SJCRH30 (cell line): ENCODE measurements at regions not wholly inside any gene's neighbourhood (a gene's known extent, or its start where the extent isn't known, plus 50 kb on each side); places are given as distances from the start of the nearest gene placed in this dataset.

Experiments
- DNase-seq, 2 experiments: peaks; one replicate each; pipeline ENCODE4 v3.0.0-alpha.2; 2015 to 2020
- H3K27ac ChIP-seq: fragments of 250-450 bp; sonication (Bioruptor Pico); 2 replicates; pipeline ENCODE4 v1.5.1; 2020; ENCODE audit warnings: mild to moderate bottlenecking, moderate library complexity
- H3K27me3 ChIP-seq: fragments of 250-450 bp; sonication (Bioruptor Pico); 2 replicates; pipeline ENCODE4 v1.5.1; 2020; ENCODE audit warnings: mild to moderate bottlenecking, moderate library complexity
- H3K36me3 ChIP-seq: fragments of 250-450 bp; sonication (Bioruptor Pico); 2 replicates; pipeline ENCODE4 v1.5.1; 2020; ENCODE audit warnings: mild to moderate bottlenecking, moderate library complexity
- H3K4me1 ChIP-seq: fragments of 250-450 bp; sonication (Bioruptor Pico); 2 replicates; pipeline ENCODE4 v1.5.1; 2020; ENCODE audit warnings: mild to moderate bottlenecking, moderate library complexity
- H3K4me3 ChIP-seq: fragments of 250-450 bp; sonication (Bioruptor Pico); 2 replicates; pipeline ENCODE4 v1.5.1; 2020; ENCODE audit warnings: mild to moderate bottlenecking, moderate library complexity
- H3K9me3 ChIP-seq: fragments of 250-450 bp; sonication (Bioruptor Pico); replicated peaks from 2 replicates; pipeline ENCODE4 v1.5.1; 2020; ENCODE audit warnings: mild to moderate bottlenecking, moderate library complexity

DNA sequence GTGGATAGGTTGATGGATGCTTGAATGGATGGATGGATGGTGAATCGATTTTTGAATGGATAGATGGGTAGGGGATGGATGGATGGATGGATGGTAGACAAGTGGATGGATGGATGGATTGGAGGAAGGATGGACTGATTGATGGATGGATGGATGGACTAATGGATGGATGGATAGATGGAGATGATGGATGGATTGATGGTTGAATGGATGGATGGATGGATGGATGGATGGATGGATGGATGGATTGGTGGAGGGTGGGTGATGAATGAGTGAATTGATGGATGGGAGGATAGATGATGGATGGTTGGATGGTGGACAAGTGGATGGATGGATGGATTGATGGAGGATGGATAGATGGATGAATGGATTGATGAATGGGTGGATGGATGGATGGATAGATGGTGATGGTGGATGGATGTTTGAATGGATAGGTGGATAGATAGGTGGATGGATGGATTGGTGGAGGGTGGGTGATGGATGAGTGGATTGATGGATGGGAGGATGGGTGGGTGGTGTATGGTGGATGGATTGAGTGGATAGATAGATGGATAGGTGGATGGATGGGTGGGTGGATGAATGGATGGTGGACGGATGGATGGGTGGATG is 1140.9 kb downstream of the BRD1 start:
- no peaks in the 10 kb centered on the region for H3K9me3 ChIP-seq
- no peaks in the 10 kb centered on the region for H3K36me3 ChIP-seq
- no peak for DNase-seq
- H3K4me3 ChIP-seq: no peak overlapping the region
- no peaks in the 10 kb centered on the region for H3K4me1 ChIP-seq
- no peak overlapping the region for H3K27ac ChIP-seq
- no peaks in the 10 kb centered on the region for H3K27me3 ChIP-seq

DNA sequence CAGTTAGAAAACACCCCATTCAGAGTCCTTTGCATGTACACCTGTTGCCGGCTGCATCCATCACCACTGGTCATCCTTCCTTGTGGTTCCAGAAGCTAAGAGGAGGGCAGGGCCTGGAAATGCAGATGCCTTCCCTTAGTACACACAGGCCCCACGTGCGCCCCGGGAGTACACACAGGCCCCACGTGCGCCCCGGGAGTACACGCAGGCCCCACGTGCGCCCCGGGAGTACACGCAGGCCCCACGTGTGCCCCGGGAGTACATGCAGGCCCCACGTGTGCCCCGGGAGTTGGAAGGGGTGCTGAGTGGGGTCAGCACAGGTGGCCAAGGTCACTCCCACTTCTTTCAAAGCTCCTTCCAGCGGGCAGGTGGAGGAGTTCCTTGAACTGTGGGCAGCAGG is 1141.9 kb downstream of the BRD1 start:
- Histone ChIP-seq H3K4me1 (no peaks in the 10 kb centered on the region), H3K4me3 (no peak overlapping the region), H3K36me3 (no peaks in the 10 kb centered on the region), H3K27me3 (no peaks in the 10 kb centered on the region), H3K9me3 (no peaks in the 10 kb centered on the region), H3K27ac (no peak overlapping the region)
- no peak for DNase-seq

DNA sequence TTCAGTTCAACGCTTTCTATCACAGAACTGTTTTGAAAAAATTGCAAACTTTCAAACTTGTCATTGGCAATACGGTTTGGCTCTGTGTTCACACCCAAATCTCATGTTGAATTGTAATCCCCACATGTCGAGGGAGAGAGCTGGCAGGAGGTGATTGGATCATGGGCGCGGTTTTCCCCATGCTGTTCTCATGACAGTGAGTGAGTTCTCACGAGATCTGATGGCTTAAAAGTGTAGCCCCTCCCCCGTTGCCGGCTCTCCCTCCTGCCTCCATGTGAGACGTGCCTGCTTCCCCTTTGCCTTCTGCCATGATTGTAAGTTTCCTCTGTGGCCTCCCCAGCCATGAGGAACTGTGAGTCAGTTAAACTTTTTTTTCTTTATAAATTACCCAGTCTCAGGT is 1144.0 kb downstream of the BRD1 start:
- Histone ChIP-seq H3K27me3 (no peaks in the 10 kb centered on the region), H3K27ac (no peak overlapping the region), H3K4me1 (no peaks in the 10 kb centered on the region), H3K36me3 (no peaks in the 10 kb centered on the region), H3K9me3 (no peaks in the 10 kb centered on the region), H3K4me3 (no peak overlapping the region)
- no peak for DNase-seq

GRCh38 chr22:48682504-48682903 is 1145.2 kb downstream of the BRD1 start:
- no peaks in the 10 kb centered on the region for H3K9me3 ChIP-seq
- H3K27me3 ChIP-seq: no peaks in the 10 kb centered on the region
- no peak for DNase-seq
- H3K36me3 ChIP-seq: no peaks in the 10 kb centered on the region
- H3K4me3 ChIP-seq: no peak overlapping the region
- H3K4me1 ChIP-seq: no peaks in the 10 kb centered on the region
- no peak overlapping the region for H3K27ac ChIP-seq

- no peaks in the 10 kb centered on the region for H3K9me3 ChIP-seq
- no peaks in the 10 kb centered on the region for H3K27me3 ChIP-seq
- no peaks in the 10 kb centered on the region for H3K36me3 ChIP-seq
- H3K27ac ChIP-seq: no peak overlapping the region
- no peak overlapping the region for H3K4me3 ChIP-seq
- DNase-seq: no peak
- H3K4me1 ChIP-seq: no peaks in the 10 kb centered on the region
These were observed 1147.1 kb downstream of the BRD1 start for GRCh38 chr22:48680601-48681000.

- Histone ChIP-seq H3K27me3 (no peaks in the 10 kb centered on the region), H3K36me3 (no peaks in the 10 kb centered on the region), H3K4me3 (no peak overlapping the region), H3K27ac (no peak overlapping the region), H3K4me1 (no peaks in the 10 kb centered on the region), H3K9me3 (no peaks in the 10 kb centered on the region)
- DNase-seq: no peak
These were observed 1147.8 kb downstream of the BRD1 start for GRCh38 chr22:48679656-48680555.

- Histone ChIP-seq H3K4me3 (no peak overlapping the region), H3K4me1 (no peaks in the 10 kb centered on the region), H3K36me3 (no peaks in the 10 kb centered on the region), H3K27ac (no peak overlapping the region), H3K27me3 (no peaks in the 10 kb centered on the region), H3K9me3 (no peaks in the 10 kb centered on the region)
- DNase-seq: no peak
These were observed 1149.2 kb downstream of the BRD1 start for GRCh38 chr22:48678171-48679135.

GRCh38 chr22:48677621-48678020 is 1150.1 kb downstream of the BRD1 start:
- H3K27ac ChIP-seq: no peak overlapping the region
- H3K9me3 ChIP-seq: no peaks in the 10 kb centered on the region
- no peaks in the 10 kb centered on the region for H3K36me3 ChIP-seq
- H3K4me1 ChIP-seq: no peaks in the 10 kb centered on the region
- no peaks in the 10 kb centered on the region for H3K27me3 ChIP-seq
- no peak overlapping the region for H3K4me3 ChIP-seq
- no peak for DNase-seq

- no peaks in the 10 kb centered on the region for H3K27me3 ChIP-seq
- no peak for DNase-seq
- no peaks in the 10 kb centered on the region for H3K36me3 ChIP-seq
- no peaks in the 10 kb centered on the region for H3K4me1 ChIP-seq
- no peaks in the 10 kb centered on the region for H3K9me3 ChIP-seq
- no peak overlapping the region for H3K27ac ChIP-seq
- H3K4me3 ChIP-seq: no peak overlapping the region
These were observed 1150.5 kb downstream of the BRD1 start for GRCh38 chr22:48677168-48677520.

DNA sequence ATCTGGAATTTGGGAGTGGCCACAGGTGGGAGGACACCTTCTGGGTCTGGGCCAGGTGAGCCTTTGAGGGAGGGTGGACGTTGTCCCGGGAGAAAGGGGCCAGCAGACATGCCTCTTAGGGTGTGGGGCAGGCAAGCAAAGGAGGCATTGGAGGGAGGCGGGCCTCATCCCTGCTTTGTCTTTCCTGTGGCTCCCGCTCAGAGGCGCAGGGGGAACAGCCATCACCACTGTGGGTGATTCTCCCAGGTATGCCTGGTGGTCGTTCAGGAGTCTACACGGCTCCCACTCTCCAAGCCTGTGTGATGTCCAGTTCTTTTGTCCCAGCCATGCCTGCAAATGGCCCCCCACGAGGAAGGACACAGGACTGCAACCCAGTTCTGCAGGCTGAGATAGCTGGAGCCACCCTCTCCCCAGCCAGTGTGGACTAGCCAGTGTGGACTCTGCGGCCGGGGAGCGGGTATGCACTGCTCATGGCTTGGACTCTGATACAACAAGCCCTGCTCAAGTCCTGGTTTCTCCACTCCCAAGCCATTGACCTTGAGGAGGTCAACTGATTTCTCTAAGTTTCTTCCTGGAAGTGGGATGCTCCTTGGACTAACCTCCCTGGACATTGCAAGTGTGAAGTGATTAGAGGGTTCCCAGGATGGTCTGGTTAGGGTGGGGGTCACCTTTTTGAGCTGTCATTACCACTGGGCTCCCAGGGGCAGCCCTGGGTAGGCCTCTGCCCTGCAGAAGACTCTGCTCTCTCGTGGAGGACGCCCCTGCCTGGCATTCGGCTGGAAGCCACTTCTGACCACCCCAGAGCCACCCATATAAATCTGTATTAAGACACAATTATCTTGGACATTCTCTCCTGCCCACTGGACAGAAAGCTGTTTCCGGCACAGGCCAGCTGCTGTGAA is 1151.2 kb downstream of the BRD1 start:
- H3K4me1 ChIP-seq: no peaks in the 10 kb centered on the region
- H3K27ac ChIP-seq: no peak overlapping the region
- H3K27me3 ChIP-seq: no peaks in the 10 kb centered on the region
- no peak for DNase-seq
- H3K9me3 ChIP-seq: no peaks in the 10 kb centered on the region
- no peaks in the 10 kb centered on the region for H3K36me3 ChIP-seq
- no peak overlapping the region for H3K4me3 ChIP-seq

GRCh38 chr22:48675830-48676145 is 1151.9 kb downstream of the BRD1 start:
- Histone ChIP-seq H3K4me1 (no peaks in the 10 kb centered on the region), H3K9me3 (no peaks in the 10 kb centered on the region), H3K27me3 (no peaks in the 10 kb centered on the region), H3K4me3 (no peak overlapping the region), H3K36me3 (no peaks in the 10 kb centered on the region), H3K27ac (no peak overlapping the region)
- no peak for DNase-seq

DNA sequence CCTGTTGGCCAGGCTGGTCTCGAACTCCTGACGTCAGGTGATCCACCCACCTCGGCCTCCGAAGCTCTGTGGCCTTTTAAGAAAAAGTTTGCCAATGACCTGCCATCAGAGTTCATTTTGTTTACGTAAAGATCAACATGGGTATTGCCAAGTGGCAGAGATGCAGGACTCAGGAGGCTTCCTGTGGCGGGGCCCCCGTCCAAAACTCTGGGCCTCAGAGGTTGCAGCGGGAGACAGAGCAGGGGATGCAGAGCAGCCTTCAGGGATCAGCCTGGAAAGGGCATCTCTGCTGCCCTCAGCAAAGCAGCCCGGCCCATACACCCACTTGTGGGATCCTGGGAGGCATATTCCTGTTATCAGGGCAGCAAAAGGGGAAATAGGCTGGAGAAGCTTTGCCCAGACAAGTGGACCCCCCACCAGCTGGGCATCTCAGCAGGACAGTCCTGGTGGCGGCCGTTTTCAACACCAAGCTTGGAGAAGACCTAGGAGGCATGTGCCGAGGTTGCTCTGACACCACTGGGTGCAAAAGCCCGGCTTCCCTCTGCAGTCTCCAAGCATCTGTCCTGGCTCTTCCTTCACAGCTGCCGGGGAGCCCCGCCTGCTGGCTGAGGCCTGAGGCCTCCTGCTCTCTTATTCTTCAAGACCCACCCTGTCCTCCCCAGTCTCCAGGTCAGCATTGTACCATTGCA is 1152.4 kb downstream of the BRD1 start:
- H3K4me1 ChIP-seq: no peaks in the 10 kb centered on the region
- H3K9me3 ChIP-seq: no peaks in the 10 kb centered on the region
- no peaks in the 10 kb centered on the region for H3K36me3 ChIP-seq
- no peak for DNase-seq
- H3K27me3 ChIP-seq: no peaks in the 10 kb centered on the region
- H3K4me3 ChIP-seq: no peak overlapping the region
- H3K27ac ChIP-seq: no peak overlapping the region

DNA sequence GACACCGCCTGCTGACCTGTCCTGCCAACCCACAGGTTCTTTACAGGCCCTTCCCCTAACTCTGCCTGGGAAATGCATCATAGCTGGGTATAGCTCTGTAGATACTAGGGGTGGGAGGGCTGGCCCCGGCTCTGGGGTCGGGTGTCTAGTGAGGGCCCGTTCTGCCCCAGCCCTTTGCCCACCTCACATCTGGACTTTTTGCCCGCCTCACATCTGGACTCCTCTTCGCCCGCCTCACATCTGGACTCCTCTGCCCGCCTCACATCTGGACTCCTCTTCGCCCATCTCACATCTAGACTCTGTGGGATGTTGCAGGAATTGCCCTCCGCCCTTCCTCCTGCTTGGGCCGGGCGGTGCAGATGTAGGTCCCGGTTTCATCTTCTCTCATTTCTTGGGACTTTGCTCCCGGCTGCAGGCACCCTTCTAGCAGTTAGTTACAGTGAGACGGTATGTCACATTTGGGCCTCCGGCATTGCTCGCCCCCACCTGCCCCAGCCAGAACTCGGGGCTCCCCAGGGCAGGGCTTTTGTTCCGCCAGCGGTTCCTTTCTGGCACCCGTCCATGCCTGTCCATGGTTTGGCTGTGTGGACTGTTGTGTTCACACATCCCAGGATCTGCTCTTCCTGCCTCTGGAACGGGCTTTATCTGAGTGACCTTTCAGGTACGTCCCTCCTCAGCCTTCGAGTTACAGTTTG is 1153.7 kb downstream of the BRD1 start:
- Histone ChIP-seq H3K36me3 (no peaks in the 10 kb centered on the region), H3K9me3 (no peaks in the 10 kb centered on the region), H3K4me1 (no peaks in the 10 kb centered on the region), H3K4me3 (no peak overlapping the region), H3K27me3 (no peaks in the 10 kb centered on the region; the same call in 1 of the 2 replicates), H3K27ac (no peak overlapping the region)
- DNase-seq: no peak
